Activated T-cell treated with anti-CD3 and anti-CD28 coated beads, Interleukin-2, amount 50 U/mL, for 72 hours (primary cell): ENCODE measurements at regions not wholly inside any gene's neighbourhood (a gene's known extent, or its start where the extent isn't known, plus 50 kb on each side); places are given as distances from the start of the nearest gene placed in this dataset.

Experiments used
- ATAC-seq, 2 donors: fragments of 150-1000 bp; cut with Tn5 transposase; replicated peaks in 1 of 2; 2 replicates each; pipeline ENCODE4 v1.10.0; 2021; ENCODE audit warnings: moderate library complexity in 2 of 2, mild to moderate bottlenecking in 1 of 2
- DNase-seq, 2 donors: peaks; one replicate each; pipeline ENCODE4 v3.0.0; 2021 to 2022; ENCODE audit warnings: mixed read lengths in 1 of 2
- H3K27ac Mint-ChIP-seq: one replicate; pipeline ENCODE4 v1.8.0; 2022; ENCODE audit warnings: mild to moderate bottlenecking, moderate library complexity, mixed read lengths
- H3K27me3 Mint-ChIP-seq: one replicate; pipeline ENCODE4 v1.8.0; 2022; ENCODE audit warnings: low read depth, mixed read lengths
- H3K36me3 Mint-ChIP-seq, 2 donors: one replicate each; pipeline ENCODE4 v1.8.0; 2022; ENCODE audit warnings: mixed read lengths in 2 of 2, mild to moderate bottlenecking in 1 of 2; ENCODE audit not compliant: insufficient read depth in 2 of 2
- H3K4me1 Mint-ChIP-seq: one replicate; pipeline ENCODE4 v1.8.0; 2022; ENCODE audit warnings: low read depth, mixed read lengths
- H3K4me3 Mint-ChIP-seq, 2 donors: one replicate each; pipeline ENCODE4 v1.8.0; 2022; ENCODE audit warnings: mild to moderate bottlenecking in 2 of 2, mixed read lengths in 2 of 2, moderate library complexity in 2 of 2
- H3K9me3 Mint-ChIP-seq, 2 donors: one replicate each; pipeline ENCODE4 v1.8.0; 2022; ENCODE audit warnings: mixed read lengths in 2 of 2

DNA sequence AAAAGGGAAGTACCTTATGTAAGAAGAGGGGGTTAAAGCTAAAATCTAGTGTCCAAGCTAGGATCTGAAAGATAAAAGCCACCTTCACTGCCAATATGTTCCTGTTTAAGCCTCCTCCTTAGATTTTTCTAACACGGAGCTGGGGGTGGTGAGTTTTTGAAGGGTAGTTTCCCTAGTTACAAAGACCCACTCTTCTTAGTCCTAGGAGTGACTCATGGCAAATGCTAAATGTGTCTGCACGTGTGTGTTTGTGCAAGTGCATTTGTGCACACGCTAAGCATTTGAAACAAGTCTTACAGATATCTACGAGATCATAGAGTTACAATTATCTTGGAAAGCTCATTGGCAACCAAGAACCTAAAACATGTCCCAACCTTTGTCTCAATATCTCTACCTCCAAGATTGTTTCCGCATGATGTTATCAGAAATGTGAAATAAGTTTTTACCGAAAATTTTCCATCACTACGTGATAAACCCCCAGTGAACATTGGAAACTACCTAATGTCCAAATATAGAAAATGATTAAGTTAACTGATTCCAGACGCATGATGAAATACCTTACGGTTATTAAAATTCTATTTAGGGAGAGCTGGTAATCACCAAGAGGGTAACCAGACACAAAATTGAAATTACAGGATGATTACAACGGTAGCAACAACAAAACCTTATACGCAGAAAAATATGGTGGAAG, 78.0 kb upstream of the HRH2 start:
- DNase-seq (no peak), ATAC-seq (peak; percentile 39 to 51)
- peaks cover 3 to 5% of the 10 kb centered on the region in 2 donors for H3K36me3 Mint-ChIP-seq
- H3K4me1 Mint-ChIP-seq: peaks cover 43% of the 10 kb centered on the region
- H3K9me3 Mint-ChIP-seq: peaks cover 4 to 8% of the 10 kb centered on the region in 2 donors
- H3K27me3 Mint-ChIP-seq: no peaks in the 10 kb centered on the region
- no peak overlapping the region for H3K27ac Mint-ChIP-seq
- H3K4me3 Mint-ChIP-seq: peak overlapping the region in 1 of 2 donors; percentile 50

DNA sequence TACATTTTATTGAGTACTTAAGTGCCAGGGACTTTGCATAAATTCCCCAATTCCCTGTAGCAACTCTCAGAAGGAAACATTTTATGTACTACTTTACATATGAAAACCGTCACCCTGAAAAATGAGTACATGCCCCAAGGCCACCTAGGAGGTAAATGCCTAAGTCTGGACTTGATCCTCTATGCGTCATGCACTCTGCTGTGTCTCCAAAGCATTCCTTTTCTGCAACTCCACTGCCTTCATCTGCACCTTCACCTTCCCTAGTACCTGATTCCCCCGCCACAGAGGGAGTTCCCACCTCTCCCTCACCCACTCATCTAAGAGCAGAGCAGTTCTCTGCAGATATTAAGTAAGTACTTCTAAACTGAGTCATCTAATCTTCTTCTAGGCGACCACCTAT, 75.2 kb upstream of the HRH2 start:
- H3K4me3 Mint-ChIP-seq: no peak overlapping the region
- peaks cover 3 to 7% of the 10 kb centered on the region in 2 donors for H3K36me3 Mint-ChIP-seq
- no peak for ATAC-seq
- H3K9me3 Mint-ChIP-seq: peaks cover 10% of the 10 kb centered on the region in 2 donors
- no peaks in the 10 kb centered on the region for H3K27me3 Mint-ChIP-seq
- DNase-seq: no peak
- H3K4me1 Mint-ChIP-seq: peaks cover 20% of the 10 kb centered on the region
- H3K27ac Mint-ChIP-seq: no peak overlapping the region

DNA sequence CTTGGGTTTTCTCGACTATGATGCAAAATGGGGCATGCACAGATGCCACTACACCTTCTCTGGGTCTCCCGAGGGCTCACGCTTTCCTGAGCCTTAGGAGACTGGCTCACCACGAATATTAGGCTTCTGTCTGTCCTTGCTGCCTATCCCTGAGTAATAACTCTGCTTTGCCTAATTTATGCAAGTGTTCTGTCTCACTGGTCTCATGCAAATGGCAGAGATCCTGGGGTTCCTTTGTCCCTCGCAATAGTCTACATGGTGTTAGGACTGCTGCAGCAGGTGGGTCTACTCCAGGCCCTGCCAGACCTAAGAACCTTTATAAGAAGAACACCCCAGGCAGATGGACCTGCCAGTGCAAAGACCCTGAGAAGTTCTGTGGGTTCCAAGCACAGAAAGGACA, 72.3 kb upstream of the HRH2 start:
- Mint-ChIP-seq H3K9me3 (peaks cover 10% of the 10 kb centered on the region in 2 donors), H3K4me1 (peaks cover 8% of the 10 kb centered on the region), H3K4me3 (no peak overlapping the region), H3K27me3 (no peaks in the 10 kb centered on the region), H3K36me3 (peaks cover 3 to 7% of the 10 kb centered on the region in 2 donors), H3K27ac (no peak overlapping the region)
- ATAC-seq (no peak), DNase-seq (no peak)

DNA sequence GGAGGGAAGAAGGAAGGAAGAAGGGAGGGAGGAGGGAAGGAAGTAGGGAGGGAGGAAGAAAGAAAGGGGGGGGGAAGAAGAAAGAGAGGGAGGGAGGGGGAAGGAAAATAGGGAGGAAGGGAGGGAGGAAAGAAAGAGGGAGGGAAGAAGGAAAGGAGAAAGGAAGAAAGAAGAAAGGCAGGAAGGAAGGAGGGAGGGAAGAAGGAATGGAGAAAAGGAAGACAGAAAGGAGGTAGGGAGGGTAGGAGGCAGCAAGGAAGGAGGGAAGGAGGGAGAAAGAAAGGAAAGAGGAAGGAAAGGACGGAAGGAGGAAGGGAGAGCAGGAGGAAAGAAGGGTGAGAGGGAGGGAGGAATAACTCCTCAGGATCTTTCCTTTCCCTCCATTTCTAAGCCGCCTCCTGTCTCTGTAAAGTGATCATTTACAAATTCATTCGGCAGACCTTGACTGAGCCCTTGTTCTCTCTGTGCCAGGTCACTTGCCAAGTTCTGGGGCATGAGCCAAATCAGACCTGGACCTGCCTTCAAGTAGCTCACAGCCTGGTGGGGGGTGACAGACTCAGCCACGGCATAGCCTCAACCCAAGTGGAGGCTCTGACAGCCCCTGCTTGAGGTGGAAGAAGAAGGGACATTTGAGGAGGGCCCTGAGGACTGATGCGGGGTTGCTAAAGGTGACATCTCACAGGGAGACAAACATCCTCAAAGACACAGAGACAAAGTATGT, 69.0 kb upstream of the HRH2 start:
- H3K4me3 Mint-ChIP-seq: no peak overlapping the region
- peaks cover under 1% of the 10 kb centered on the region for H3K27me3 Mint-ChIP-seq
- H3K9me3 Mint-ChIP-seq: peaks cover 2 to 6% of the 10 kb centered on the region in 2 donors
- DNase-seq: no peak
- H3K4me1 Mint-ChIP-seq: peaks cover 5% of the 10 kb centered on the region
- H3K36me3 Mint-ChIP-seq: peaks cover 0 to 2% of the 10 kb centered on the region in 2 donors
- no peak overlapping the region for H3K27ac Mint-ChIP-seq
- no peak for ATAC-seq

DNA sequence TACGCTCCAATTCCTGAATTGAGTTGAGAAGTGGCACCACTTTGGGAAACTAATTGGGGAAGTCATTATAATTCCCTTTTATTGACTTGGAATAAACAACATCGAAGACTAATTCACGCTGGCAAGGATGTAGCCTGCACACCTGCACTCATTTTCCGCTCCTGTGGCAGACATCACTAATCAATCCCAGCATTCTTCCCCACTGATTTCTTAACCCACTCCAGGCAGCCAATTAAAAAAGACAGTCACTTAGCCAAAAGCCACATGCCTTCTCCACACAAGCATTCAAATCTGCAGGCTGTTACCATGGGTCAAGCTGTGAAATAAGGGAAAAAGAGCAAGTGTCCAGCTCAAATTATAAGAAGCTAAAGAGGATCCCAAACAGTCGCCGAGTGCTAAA, 68.2 kb upstream of the HRH2 start:
- Mint-ChIP-seq H3K9me3 (peaks cover 6 to 9% of the 10 kb centered on the region in 2 donors), H3K4me3 (no peak overlapping the region), H3K36me3 (peaks cover 0 to 2% of the 10 kb centered on the region in 2 donors), H3K27ac (no peak overlapping the region), H3K4me1 (peaks cover 5% of the 10 kb centered on the region), H3K27me3 (peaks cover 9% of the 10 kb centered on the region)
- DNase-seq (no peak), ATAC-seq (no peak)

DNA sequence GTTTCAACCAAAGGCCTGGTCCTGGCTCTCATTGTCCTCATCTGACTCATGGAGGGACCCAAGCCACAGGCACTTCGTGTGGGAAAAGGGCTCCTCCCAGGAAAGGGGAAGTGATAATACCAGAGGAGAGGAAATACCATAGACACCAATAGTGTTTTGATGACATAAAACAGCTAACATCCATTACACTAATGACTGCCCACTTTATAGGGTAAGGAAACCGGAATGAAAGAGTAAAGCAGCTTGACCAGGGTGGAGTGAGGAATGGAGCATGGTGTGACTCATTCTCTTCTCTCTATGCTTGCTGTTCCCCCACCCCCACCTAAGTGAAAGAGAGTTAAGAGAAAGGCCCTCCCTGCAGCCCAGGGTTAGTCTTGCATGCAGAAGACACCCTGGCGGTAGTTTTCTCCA, 67.4 kb upstream of the HRH2 start:
- Mint-ChIP-seq H3K27ac (no peak overlapping the region), H3K36me3 (peaks cover under 1 to 2% of the 10 kb centered on the region in 2 donors), H3K4me1 (peaks cover 5% of the 10 kb centered on the region), H3K9me3 (peaks cover 6 to 9% of the 10 kb centered on the region in 2 donors), H3K4me3 (no peak overlapping the region), H3K27me3 (peaks cover 9% of the 10 kb centered on the region)
- no peak for DNase-seq
- no peak for ATAC-seq

DNA sequence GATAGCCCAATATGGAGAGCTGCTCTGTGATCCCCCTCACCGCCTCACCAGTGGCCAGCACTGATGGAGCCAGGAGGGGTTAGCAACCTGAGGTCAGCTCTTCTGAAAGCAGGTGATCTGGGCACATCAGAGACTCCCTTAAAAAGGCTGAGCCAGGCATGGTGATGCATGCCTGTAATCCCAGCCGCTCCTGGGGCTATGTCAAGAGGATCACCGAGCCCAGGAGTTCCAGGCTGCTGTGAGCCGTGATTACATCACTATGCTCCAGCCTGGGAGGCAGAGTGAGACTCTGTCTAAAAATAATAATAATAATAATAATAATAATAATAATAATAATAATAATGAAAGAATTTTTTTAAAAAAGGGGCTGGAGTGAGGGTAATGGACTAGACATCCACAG, 66.6 kb upstream of the HRH2 start:
- H3K36me3 Mint-ChIP-seq: peaks cover 2% of the 10 kb centered on the region in 2 donors
- peaks cover 9% of the 10 kb centered on the region for H3K27me3 Mint-ChIP-seq
- no peak for DNase-seq
- H3K4me3 Mint-ChIP-seq: no peak overlapping the region
- peaks cover 2 to 9% of the 10 kb centered on the region in 2 donors for H3K9me3 Mint-ChIP-seq
- peaks cover 5% of the 10 kb centered on the region for H3K4me1 Mint-ChIP-seq
- no peak overlapping the region for H3K27ac Mint-ChIP-seq
- no peak for ATAC-seq

DNA sequence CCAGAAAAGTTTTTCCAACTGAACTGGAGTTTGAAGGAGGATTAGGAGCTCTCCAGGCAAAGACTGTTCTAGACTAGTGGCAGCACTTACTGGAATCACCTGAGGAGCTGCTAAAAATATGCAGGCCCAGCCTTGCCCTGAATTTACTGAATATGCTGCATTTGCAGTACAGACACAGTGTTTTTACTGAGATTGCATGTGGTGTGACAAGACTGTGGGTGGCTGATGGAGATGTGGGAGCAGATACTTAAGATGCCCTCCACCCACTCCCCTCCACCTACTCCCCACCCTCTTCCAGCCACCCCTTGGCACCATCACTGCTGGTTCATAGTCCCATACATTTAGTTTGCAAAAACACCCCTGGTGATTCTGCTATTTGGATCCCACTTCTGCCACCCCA, 64.1 kb upstream of the HRH2 start:
- H3K36me3 Mint-ChIP-seq: peaks cover 0 to 2% of the 10 kb centered on the region in 2 donors
- peaks cover 0 to 7% of the 10 kb centered on the region in 2 donors for H3K9me3 Mint-ChIP-seq
- no peak overlapping the region for H3K4me3 Mint-ChIP-seq
- H3K27ac Mint-ChIP-seq: no peak overlapping the region
- H3K4me1 Mint-ChIP-seq: peaks cover 5% of the 10 kb centered on the region
- peaks cover 13% of the 10 kb centered on the region for H3K27me3 Mint-ChIP-seq
- DNase-seq (no peak), ATAC-seq (no peak)

DNA sequence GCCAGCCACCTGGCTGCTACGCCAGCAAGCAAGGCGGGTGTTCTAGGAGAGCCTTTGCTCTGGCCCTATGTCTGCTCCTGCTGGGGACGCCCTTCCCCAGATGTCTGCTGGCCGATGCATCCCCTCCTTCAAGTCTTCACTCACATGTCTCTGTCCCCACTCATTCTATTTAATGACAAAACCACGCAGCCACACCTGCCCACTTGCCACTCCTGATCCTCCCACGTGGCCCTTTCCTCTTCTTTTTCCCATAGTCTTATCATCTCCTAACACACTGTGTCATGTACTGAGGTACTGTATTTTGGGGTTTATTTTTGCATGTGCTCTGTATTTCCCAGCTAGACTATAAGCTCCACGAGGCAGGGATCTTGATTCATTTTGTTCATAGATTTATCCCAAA, 62.0 kb upstream of the HRH2 start:
- no peaks in the 10 kb centered on the region for H3K4me1 Mint-ChIP-seq
- H3K9me3 Mint-ChIP-seq: peaks cover 0 to 7% of the 10 kb centered on the region in 2 donors
- no peak overlapping the region for H3K27ac Mint-ChIP-seq
- ATAC-seq: no peak
- no peak for DNase-seq
- peaks cover 0 to 2% of the 10 kb centered on the region in 2 donors for H3K36me3 Mint-ChIP-seq
- peaks cover 15% of the 10 kb centered on the region for H3K27me3 Mint-ChIP-seq
- no peak overlapping the region for H3K4me3 Mint-ChIP-seq

DNA sequence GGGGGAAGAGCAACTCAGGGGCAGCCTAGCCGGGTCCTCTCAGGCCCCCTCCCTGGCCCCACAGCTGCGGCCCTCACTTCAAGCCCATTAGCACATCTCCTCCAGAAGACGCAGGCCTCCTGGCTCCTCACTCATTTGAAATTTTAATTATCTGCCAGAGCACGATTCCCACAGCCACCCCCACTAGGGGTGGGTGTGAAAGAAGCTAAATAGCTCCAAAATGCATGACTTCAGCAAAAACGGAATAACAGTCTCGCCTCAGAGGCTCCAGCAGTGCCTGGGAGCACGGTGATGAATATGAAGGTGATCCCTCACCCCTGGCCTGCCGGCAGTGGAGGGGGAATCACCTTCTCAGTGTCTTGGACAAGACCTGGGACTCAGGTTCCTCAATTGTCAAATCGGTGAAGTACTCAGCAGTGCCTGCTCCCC, 61.1 kb upstream of the HRH2 start:
- no peak for DNase-seq
- H3K4me3 Mint-ChIP-seq: no peak overlapping the region

DNA sequence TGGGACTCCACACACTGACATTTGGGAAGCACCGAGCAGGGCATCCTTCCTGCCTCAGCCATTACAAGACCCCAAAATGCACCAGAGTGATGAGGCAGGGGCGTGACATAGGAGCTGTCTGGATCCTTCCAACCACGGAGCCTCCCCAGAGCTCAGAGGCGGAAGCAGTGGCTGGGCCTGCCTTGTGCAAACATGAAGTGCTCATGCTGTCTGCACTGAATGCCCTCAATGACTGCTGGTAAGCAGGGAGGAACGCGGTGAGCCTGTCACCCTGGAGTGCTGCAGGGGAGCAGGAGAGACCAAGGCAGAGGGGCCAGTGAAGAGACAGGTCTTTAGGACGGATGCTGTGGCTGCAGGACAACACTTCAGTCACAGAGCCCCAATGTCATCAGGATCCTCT, 60.2 kb upstream of the HRH2 start:
- Mint-ChIP-seq H3K9me3 (peaks cover 0 to 7% of the 10 kb centered on the region in 2 donors), H3K4me1 (no peaks in the 10 kb centered on the region), H3K27ac (no peak overlapping the region), H3K4me3 (no peak overlapping the region), H3K36me3 (peaks cover 0 to 2% of the 10 kb centered on the region in 2 donors), H3K27me3 (peaks cover 15% of the 10 kb centered on the region)
- ATAC-seq (no peak), DNase-seq (no peak)

More for the DNA sequence above, 61.1 kb upstream of the HRH2 start:
- no peaks in the 10 kb centered on the region for H3K4me1 Mint-ChIP-seq
- no peak overlapping the region for H3K27ac Mint-ChIP-seq
- peaks cover 0 to 7% of the 10 kb centered on the region in 2 donors for H3K9me3 Mint-ChIP-seq
- H3K27me3 Mint-ChIP-seq: peaks cover 15% of the 10 kb centered on the region
- ATAC-seq: no peak
- H3K36me3 Mint-ChIP-seq: peaks cover 0 to 2% of the 10 kb centered on the region in 2 donors

DNA sequence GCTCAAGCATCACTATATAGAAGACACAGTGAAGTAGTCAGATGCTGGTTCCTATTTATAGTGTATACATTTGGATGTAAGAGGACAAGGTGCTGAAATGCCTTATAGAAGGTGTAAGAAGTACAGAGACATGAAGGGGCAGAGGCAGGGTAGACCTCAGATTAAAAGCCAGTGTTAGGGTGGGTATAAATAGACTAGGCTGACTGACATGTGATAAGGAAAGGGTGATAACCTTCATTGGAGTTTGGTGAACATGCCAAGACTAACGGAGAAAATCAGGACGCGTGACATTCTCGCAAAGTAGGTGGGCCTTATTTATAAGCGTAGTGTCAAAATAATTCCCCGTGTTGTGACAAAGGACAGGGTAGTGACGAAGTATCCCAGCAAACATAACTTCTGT, 59.1 kb upstream of the HRH2 start:
- Mint-ChIP-seq H3K4me1 (no peaks in the 10 kb centered on the region), H3K27me3 (peaks cover 16% of the 10 kb centered on the region)
- no peak for ATAC-seq

DNA sequence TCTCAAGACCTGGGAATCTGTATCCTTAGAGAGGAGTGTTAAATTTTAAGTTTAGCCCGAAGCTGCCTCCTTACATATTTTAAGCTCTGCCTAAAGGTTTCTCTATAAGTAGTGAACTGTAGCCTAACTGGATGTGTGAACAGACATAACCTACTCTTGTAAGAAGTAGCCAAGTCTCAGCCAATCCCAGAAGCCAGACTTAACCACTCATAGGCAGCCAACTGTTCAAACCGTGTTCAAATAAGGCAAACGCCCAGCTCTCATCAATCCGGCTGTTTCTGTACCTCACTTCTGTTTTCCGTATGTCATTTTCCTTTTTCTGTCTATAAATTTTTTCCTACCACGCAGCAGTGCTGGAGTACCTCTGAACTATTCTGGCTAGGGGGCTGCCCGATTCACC, 58.7 kb upstream of the HRH2 start:
- Mint-ChIP-seq H3K4me3 (no peak overlapping the region), H3K27ac (no peak overlapping the region), H3K4me1 (no peaks in the 10 kb centered on the region), H3K36me3 (peaks cover 0 to 2% of the 10 kb centered on the region in 2 donors), H3K27me3 (peaks cover 16% of the 10 kb centered on the region), H3K9me3 (peaks cover 0 to 5% of the 10 kb centered on the region in 2 donors)
- DNase-seq: no peak
- no peak for ATAC-seq

More for the DNA sequence above, 59.1 kb upstream of the HRH2 start:
- H3K27ac Mint-ChIP-seq: no peak overlapping the region
- peaks cover 0 to 7% of the 10 kb centered on the region in 2 donors for H3K9me3 Mint-ChIP-seq
- H3K4me3 Mint-ChIP-seq: no peak overlapping the region
- H3K36me3 Mint-ChIP-seq: peaks cover 0 to 2% of the 10 kb centered on the region in 2 donors
- DNase-seq: no peak
